ENCODE measurements at regions not wholly inside any gene's neighbourhood (a gene's known extent, or its start where the extent isn't known, plus 50 kb on each side); places are given as distances from the start of the nearest gene placed in this dataset.

GRCh38 chr5:2338686-2339085, 412.8 kb downstream of the IRX2 start:
- no peak for DNase-seq (ENCODE audit: unreplicated experiment)
- H3K27ac Mint-ChIP-seq (ENCODE audit: low read depth, unreplicated experiment): no peak overlapping the region
- CTCF ChIA-PET: no interaction called here

GRCh38 chr5:2335733-2336515, 415.6 kb downstream of the IRX2 start:
- intact Hi-C loops (cut with micrococcal nuclease): no loop called here
- DNase-seq (ENCODE audit: unreplicated experiment): no peak
- CTCF ChIA-PET: no interaction called here
- H3K4me3 Mint-ChIP-seq (ENCODE audit: unreplicated experiment): no peak overlapping the region
- H3K36me3 Mint-ChIP-seq (ENCODE audit: insufficient read depth, unreplicated experiment): no peaks in the 10 kb centered on the region
- no peak for TF ChIP-seq CTCF (IDR thresholded peaks at IDR 0.05; ENCODE audit: unreplicated experiment)
- BruUV-seq (replicated peaks): no TSS peak
- no peaks in the 10 kb centered on the region for H3K4me1 Mint-ChIP-seq (ENCODE audit: insufficient read depth, unreplicated experiment)
- H3K27me3 Mint-ChIP-seq (ENCODE audit: insufficient read depth, unreplicated experiment): peaks cover 12% of the 10 kb centered on the region
- POLR2A ChIA-PET: no interaction called here
- no peak overlapping the region for H3K27ac Mint-ChIP-seq (ENCODE audit: low read depth, unreplicated experiment)
- peaks cover 7% of the 10 kb centered on the region for H3K9me3 Mint-ChIP-seq (ENCODE audit: unreplicated experiment)

More at GRCh38 chr5:2338686-2339085, 412.8 kb downstream of the IRX2 start:
- BruUV-seq (replicated peaks): no TSS peak
- H3K9me3 Mint-ChIP-seq (ENCODE audit: unreplicated experiment): no peaks in the 10 kb centered on the region
- peaks cover 39% of the 10 kb centered on the region for H3K27me3 Mint-ChIP-seq (ENCODE audit: insufficient read depth, unreplicated experiment)
- intact Hi-C loops (cut with micrococcal nuclease): no loop called here
- no peaks in the 10 kb centered on the region for H3K4me1 Mint-ChIP-seq (ENCODE audit: insufficient read depth, unreplicated experiment)
- POLR2A ChIA-PET: no interaction called here
- no peaks in the 10 kb centered on the region for H3K36me3 Mint-ChIP-seq (ENCODE audit: insufficient read depth, unreplicated experiment)
- H3K4me3 Mint-ChIP-seq (ENCODE audit: unreplicated experiment): no peak overlapping the region
- no peak for TF ChIP-seq CTCF (IDR thresholded peaks at IDR 0.05; ENCODE audit: unreplicated experiment)

- BruUV-seq (replicated peaks): no TSS peak
- H3K27me3 Mint-ChIP-seq (ENCODE audit: insufficient read depth, unreplicated experiment): peaks cover 5% of the 10 kb centered on the region
- ChIA-PET POLR2A (no interaction called here), CTCF (interaction anchor here (0.5 kb wide), 1 partner anchor 209 kb away, joined by 3 read pairs; no protein-coding TSS in a partner anchor)
- H3K27ac Mint-ChIP-seq (ENCODE audit: low read depth, unreplicated experiment): no peak overlapping the region
- no peak overlapping the region for H3K4me3 Mint-ChIP-seq (ENCODE audit: unreplicated experiment)
- H3K9me3 Mint-ChIP-seq (ENCODE audit: unreplicated experiment): peaks cover 7% of the 10 kb centered on the region
- intact Hi-C loops (cut with micrococcal nuclease): no loop called here
- no peak for DNase-seq (ENCODE audit: unreplicated experiment)
- H3K36me3 Mint-ChIP-seq (ENCODE audit: insufficient read depth, unreplicated experiment): no peaks in the 10 kb centered on the region
- no peaks in the 10 kb centered on the region for H3K4me1 Mint-ChIP-seq (ENCODE audit: insufficient read depth, unreplicated experiment)
- TF ChIP-seq CTCF (IDR thresholded peaks at IDR 0.05; ENCODE audit: unreplicated experiment): no peak
Measured at GRCh38 chr5:2335125-2335732, 416.2 kb downstream of the IRX2 start.

DNA sequence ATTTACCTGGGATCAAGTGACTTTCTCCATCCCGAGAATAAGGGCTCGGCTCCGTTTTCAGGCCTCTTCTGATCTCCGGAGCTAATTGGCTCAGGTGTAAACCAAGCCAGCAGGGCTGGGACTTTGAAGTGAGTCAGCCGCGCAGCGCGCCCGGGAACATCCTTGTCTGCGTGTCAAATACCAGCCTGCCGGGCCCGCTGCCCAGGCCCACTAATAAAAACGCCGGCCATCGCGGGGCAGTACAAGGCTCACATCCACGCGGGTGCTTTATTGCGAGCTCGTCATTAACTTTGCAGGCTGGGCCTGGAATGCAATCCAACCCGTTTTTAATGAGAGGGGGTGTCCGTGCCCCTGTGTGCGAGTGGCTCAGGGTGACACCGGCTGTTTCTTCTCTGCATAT, 416.8 kb downstream of the IRX2 start:
- intact Hi-C loops (cut with micrococcal nuclease): no loop called here
- CTCF ChIA-PET: interaction anchor here (0.5 kb wide), 1 partner anchor 210 kb away, joined by 3 read pairs; no protein-coding TSS in a partner anchor
- Mint-ChIP-seq H3K4me3 (ENCODE audit: unreplicated experiment) (no peak overlapping the region), H3K9me3 (ENCODE audit: unreplicated experiment) (peaks cover 7% of the 10 kb centered on the region), H3K36me3 (ENCODE audit: insufficient read depth, unreplicated experiment) (no peaks in the 10 kb centered on the region), H3K27ac (ENCODE audit: low read depth, unreplicated experiment) (no peak overlapping the region), H3K4me1 (ENCODE audit: insufficient read depth, unreplicated experiment) (no peaks in the 10 kb centered on the region), H3K27me3 (ENCODE audit: insufficient read depth, unreplicated experiment) (no peaks in the 10 kb centered on the region)
- no peak for TF ChIP-seq CTCF (IDR thresholded peaks at IDR 0.05; ENCODE audit: unreplicated experiment)
- POLR2A ChIA-PET: no interaction called here
- no TSS peak for BruUV-seq (replicated peaks)
- DNase-seq (ENCODE audit: unreplicated experiment): no peak

All from MCF 10A (cell line).